ENCODE measurements at regions not wholly inside any gene's neighbourhood (a gene's known extent, or its start where the extent isn't known, plus 50 kb on each side); places are given as distances from the start of the nearest gene placed in this dataset.

GRCh38 chr14:54126947-54127346 lies 170.3 kb upstream of the BMP4 start:
- TF ChIP-seq CTCF (IDR thresholded peaks at IDR 0.05; ENCODE audit: extremely low read depth, missing control alignments) = no peak
- DNase-seq (ENCODE audit: low spot score) = no peak

- TF ChIP-seq CTCF (IDR thresholded peaks at IDR 0.05; ENCODE audit: extremely low read depth, missing control alignments) = no peak
- no peak for DNase-seq (ENCODE audit: low spot score)
Observed at GRCh38 chr14:54127526-54127925, 170.9 kb upstream of the BMP4 start.

GRCh38 chr14:54129850-54130640 lies 173.4 kb upstream of the BMP4 start:
- no peak for DNase-seq (ENCODE audit: low spot score)

GRCh38 chr14:54132496-54132895 lies 175.9 kb upstream of the BMP4 start:
- no peak for DNase-seq (ENCODE audit: low spot score)
- TF ChIP-seq CTCF (IDR thresholded peaks at IDR 0.05; ENCODE audit: extremely low read depth, missing control alignments) = no peak

More at GRCh38 chr14:54129850-54130640, 173.4 kb upstream of the BMP4 start:
- no peak for TF ChIP-seq CTCF (IDR thresholded peaks at IDR 0.05; ENCODE audit: extremely low read depth, missing control alignments)

- no peak for DNase-seq (ENCODE audit: low spot score)
Observed at GRCh38 chr14:54133896-54134295, 177.3 kb upstream of the BMP4 start.

GRCh38 chr14:54135804-54136280 lies 179.2 kb upstream of the BMP4 start:
- no peak for DNase-seq (ENCODE audit: low spot score)
- no peak for TF ChIP-seq CTCF (IDR thresholded peaks at IDR 0.05; ENCODE audit: extremely low read depth, missing control alignments)

More at GRCh38 chr14:54133896-54134295, 177.3 kb upstream of the BMP4 start:
- TF ChIP-seq CTCF (IDR thresholded peaks at IDR 0.05; ENCODE audit: extremely low read depth, missing control alignments) = no peak

- DNase-seq (ENCODE audit: low spot score) = no peak
- TF ChIP-seq CTCF (IDR thresholded peaks at IDR 0.05; ENCODE audit: extremely low read depth, missing control alignments) = no peak
Observed at GRCh38 chr14:54136894-54137613, 180.4 kb upstream of the BMP4 start.
